Middle frontal gyrus (tissue), 1 donor: ENCODE measurements at regions not wholly inside any gene's neighbourhood (a gene's known extent, or its start where the extent isn't known, plus 50 kb on each side); places are given as distances from the start of the nearest gene placed in this dataset.
"Not testable (repeated sequence)": the region's sequence is repeated elsewhere in the genome, so short reads cannot be mapped to it uniquely, and the experiment has no call there.

Source experiments
- DNase-seq: peaks from one replicate; pipeline ENCODE4 v3.0.0-alpha.2; 2015; ENCODE audit warnings: low spot score; ENCODE audit errors: extremely low spot score

DNA sequence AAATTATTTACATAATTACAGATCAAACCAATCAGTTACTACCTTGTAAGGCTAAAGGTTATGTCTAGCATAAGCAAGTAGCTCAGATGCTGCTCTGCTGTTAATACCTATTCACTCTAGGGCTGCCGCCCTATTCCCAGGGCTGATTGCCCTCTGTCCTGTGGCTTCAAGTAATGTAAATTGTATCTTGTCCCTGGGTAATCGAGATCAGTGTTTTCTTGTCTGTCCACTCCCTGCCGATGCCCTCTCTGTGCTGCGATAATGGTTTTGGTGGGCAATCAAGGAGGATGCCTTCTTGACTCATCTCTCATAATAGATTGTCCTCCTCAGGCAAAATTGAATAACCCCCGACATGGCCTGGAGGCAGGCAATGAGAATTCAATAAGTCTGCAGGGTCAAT is 641.0 kb upstream of the PITX2 start:
- no peak for DNase-seq

GRCh38 chr4:111266937-111267336 is 644.1 kb upstream of the PITX2 start:
- no peak for DNase-seq

DNA sequence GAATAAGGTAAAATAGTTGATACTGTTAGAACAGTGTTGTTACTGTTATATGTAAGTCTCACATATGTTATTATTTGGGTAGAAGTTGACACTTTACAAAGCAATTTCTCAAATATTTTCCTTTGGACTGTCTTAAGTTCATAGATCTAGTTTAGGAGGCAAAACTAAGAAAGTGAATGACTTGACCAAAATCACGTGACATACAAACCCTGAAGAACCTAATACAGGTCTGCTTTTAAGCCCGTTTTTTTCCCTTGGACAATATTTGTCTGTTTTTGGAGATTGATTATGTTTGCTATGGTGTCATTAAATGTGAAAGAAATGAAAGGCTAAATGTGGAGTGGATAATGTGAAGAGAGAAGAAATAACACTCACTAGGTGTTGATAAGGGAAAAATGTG is 644.9 kb upstream of the PITX2 start:
- DNase-seq, result no peak

- no peak for DNase-seq
Observed at GRCh38 chr4:111268769-111269414, 646.0 kb upstream of the PITX2 start.

DNA sequence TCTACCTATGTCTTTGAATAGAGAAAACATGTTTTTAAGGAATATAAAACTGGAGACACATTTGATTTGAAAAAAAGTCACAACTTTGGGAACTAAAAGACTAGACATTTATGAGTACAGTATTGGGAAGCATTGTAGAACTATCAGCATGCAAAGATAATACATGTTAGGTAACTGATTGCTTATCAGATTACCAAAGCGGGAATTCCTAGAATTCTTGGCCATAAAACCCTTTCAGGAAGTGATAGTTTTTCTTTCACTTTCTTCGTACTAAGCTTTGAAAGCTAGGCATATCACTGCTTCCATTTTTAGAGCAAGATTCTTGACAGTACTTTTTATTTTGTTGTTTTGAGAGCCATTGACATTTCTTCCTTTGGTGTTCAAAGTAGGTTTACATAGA is 646.6 kb upstream of the PITX2 start:
- no peak for DNase-seq

DNA sequence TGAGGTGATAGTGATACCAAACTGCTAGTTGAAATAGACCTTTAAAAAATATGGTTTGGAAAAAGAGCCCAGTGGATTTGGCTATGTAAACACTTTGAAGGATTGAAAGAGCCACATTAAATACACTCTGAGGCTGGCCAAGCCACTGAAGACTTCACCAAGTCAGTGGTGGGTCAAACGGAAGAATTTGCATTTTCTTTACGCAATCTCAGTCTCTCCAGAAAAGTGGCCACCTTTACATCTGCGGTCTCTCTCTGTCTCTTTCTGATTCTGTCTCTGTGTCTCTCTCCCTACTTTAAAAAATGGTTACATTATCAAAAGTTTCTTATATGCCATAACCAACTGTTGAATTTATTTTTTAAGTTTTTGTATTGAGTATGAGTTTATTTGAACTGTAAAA is 651.2 kb upstream of the PITX2 start:
- no peak for DNase-seq

DNA sequence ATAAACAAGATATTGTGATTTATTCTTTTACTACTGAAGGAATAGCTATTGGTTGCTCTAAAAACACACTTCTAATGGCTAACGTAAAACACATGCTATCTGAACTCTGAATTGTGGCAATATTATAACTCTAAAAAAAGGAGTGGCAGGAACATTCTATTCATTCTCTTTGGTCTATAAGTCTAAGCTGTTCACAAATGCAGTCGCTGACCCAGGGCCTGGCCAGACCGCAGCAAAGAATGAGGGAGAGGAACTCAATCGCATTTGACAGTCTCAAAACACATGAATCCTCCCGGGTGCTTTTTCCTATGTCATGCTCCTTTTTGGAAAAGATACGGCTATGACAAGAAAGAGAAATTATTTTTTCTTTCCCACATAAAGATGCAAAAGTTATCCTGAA is 651.6 kb upstream of the PITX2 start:
- DNase-seq, result no peak

GRCh38 chr4:111281219-111281618 is 658.3 kb upstream of the PITX2 start:
- DNase-seq, result no peak

- DNase-seq, result no peak
Observed at GRCh38 chr4:111282035-111282434, 659.2 kb upstream of the PITX2 start.

- DNase-seq, result no peak
Observed at GRCh38 chr4:111283066-111283677, 660.3 kb upstream of the PITX2 start.

DNA sequence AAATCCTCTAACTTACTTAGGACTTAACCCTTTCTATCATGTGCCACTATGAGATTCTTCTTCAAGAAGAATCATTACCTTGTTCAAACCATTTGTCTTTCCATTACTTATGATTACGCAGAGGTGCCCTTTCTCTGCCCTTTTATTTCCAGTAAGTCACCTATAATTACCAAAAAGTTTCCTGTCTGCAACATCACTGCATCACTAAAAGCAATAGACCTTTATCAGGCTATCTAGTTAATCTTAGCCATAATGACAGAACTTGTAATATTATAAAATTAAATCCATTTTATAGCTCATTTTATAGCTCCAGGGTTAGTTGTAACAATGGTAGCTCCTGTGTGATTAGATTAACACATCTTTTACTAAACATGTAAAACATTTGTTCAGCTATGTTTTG is 673.6 kb upstream of the PITX2 start:
- no peak for DNase-seq

DNA sequence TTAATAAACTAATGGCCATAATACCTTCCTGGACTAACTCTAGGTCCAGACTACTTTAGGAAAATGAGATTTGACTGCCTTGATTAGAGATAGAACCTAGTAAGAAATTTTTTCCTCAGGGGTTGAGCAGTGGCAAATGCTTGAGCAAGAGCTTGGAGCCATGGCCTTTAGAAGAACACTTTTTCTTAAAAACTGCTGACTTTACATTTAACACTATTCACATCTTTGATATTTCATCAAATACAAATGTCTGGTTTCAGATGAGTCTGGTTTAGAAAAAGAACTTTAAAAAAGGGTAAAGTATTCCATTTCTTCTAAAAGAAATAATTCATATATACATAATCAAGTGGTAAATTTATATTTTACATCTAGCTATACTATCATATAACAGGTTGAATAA is 680.9 kb upstream of the PITX2 start:
- no peak for DNase-seq

- no peak for DNase-seq
Observed at GRCh38 chr4:111323496-111323895, 700.6 kb upstream of the PITX2 start.

DNA sequence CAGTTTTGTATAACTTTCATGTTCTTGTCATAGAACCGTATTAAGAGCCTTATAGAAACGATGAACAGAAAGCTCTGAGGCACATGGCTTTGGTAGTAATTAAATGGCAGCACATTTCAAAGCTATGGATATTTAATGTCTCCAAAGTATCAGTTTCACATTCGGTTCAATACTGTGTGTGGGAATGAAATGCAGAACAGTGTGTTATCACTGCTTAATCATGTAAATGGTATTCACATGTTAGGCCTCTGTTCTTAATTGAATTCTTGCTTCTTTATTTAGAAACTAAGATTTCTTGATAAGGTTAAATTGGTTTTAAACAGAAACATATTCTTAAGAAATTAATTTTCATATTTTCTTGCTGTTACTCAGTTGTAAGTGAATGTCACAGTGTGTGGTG is 701.0 kb upstream of the PITX2 start:
- no peak for DNase-seq

DNA sequence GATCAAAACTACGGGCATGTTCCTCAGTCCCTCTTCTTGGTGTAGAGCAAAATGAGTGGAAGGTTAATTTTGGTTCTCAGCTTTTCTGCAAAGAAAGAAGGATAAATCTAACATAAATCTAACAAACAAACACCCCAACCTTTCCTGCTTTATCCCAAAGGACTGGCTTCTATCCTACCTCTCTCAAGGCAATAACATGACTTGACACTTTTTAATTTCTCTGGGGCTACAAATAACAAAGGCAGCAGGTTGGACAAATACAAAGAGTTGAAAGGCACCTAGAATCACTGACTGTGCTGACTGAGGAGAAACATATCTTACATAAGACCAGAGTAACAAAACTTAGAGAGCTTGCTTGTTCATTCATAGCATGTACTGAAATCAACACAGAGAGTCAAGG is 703.6 kb upstream of the PITX2 start:
- DNase-seq, result no peak

DNA sequence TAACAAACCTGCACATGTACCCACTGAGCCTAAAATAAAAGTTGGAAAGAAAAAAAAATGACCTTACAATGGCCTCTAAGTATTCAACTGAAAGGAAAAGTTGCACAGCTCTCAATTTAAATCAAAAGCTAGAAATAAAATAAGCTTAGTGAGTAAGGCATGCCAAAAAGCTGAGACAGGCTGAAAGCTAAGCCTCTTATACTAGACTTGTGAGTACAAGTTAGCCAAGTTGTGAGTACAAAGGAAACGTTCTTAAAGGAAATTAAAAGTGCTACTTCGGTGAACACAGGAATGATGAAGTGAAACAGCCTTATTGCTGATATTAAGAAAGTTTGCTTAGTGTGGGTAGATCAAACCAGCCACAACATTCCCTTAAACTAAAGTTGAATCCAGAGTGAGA is 707.9 kb upstream of the PITX2 start:
- no peak for DNase-seq

DNA sequence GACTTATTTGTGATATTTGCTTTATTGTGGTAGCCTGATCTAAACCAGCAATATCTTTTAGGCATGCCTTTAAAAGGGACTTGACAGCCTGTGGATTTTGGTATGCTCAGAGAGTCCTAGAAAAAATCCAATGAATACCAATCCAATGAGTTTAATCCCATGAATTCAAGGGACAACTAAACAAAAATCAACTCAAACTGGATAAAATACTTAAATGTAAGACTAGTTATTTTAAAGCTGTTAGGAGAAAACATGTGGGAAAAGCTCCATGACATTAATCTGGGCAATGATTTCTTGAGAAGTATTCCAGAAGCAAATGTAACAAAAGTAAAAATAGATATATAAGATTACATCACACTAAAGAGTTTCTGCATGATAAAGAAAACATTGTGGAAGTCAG is 711.5 kb upstream of the PITX2 start:
- no peak for DNase-seq

DNA sequence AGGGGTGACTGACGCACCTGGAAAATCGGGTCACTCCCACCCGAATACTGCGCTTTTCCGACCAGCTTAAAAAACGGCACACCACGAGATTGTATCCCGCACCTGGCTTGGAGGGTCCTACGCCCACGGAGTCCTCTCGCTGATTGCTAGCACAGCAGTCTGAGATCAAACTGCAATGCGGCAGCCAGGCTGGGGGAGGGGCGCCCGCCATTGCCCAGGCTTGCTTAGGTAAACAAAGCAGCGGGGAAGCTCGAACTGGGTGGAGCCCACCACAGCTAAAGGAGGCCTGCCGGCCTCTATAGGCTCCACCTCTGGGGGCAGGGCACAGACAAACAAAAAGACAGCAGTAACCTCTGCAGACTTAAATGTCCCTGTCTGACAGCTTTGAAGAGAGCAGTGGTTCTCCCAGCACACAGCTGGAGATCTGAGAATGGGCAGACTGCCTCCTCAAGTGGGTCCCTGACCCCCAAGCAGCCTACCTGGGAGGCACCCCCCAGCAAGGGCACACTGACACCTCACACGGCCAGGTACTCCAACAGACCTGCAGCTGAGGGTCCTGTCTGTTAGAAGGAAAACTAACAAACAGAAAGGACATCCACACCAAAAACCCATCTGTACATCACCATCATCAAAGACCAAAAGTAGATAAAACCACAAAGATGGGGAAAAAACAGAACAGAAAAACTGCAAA is 714.5 kb upstream of the PITX2 start:
- not testable (repeated sequence) for DNase-seq

GRCh38 chr4:111359602-111360001 is 736.7 kb upstream of the PITX2 start:
- DNase-seq, result no peak

GRCh38 chr4:111360906-111361305 is 738.0 kb upstream of the PITX2 start:
- DNase-seq, result no peak

GRCh38 chr4:111362941-111363361 is 740.1 kb upstream of the PITX2 start:
- DNase-seq, result no peak

DNA sequence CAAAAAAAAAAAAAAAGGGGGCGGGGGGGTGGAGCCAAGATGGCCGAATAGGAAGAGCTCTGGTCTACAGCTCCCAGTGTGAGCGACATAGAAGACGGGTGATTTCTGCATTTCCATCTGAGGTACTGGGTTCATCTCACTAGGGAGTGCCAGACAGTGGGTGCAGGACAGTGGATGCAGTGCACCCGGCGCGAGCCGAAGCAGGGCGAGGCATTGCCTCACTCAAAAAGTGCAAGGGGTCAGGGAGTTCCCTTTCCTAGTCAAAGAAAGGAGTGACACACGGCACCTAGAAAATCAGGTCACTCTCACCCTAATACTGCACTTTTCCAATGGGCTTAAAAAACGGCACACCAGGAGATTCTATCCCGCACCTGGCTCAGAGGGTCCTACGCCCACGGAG is 755.0 kb upstream of the PITX2 start:
- DNase-seq, result not testable (repeated sequence)

- no peak for DNase-seq
Observed at GRCh38 chr4:111388561-111388960, 756.7 kb upstream of the FAM241A start.
